H1 (cell line): ENCODE measurements at regions not wholly inside any gene's neighbourhood (a gene's known extent, or its start where the extent isn't known, plus 50 kb on each side); places are given as distances from the start of the nearest gene placed in this dataset.

Source experiments
- CTCF ChIA-PET: fragments of 300-600 bp; sonication (Branson Sonifier 250); formaldehyde crosslinking; loops from one replicate; lab custom pipeline; 2021; ENCODE audit not compliant: partially characterized antibody; lab: Charles Lee
- POLR2A ChIA-PET: fragments of 300-600 bp; sonication (Branson Sonifier 250); formaldehyde crosslinking; loops from one replicate; lab custom pipeline; 2021; ENCODE audit warnings: inconsistent platforms; ENCODE audit not compliant: partially characterized antibody; lab: Charles Lee
- DNase-seq, 2 experiments: peaks; one replicate each; pipeline versions ENCODE4 v3.0.0 to v3.0.0-alpha.2; 2010 to 2022; ENCODE audit warnings: low spot score in 2 of 2, low read depth in 1 of 2, mixed read lengths in 1 of 2
- FAIRE-seq: peaks from 2 replicates; lab custom pipeline; 2011; peaks lifted over from hg19 to GRCh38; lab: Jason Lieb, UNC
- H2AFZ ChIP-seq: 2 replicates; pipeline ENCODE4 v1.8.1; 2012; ENCODE audit warnings: low read length, inconsistent platforms
- H2AK5ac ChIP-seq: 2 replicates; pipeline ENCODE4 v1.6.1; 2013; ENCODE audit warnings: low read depth, low read length
- H2BK120ac ChIP-seq: replicated peaks from 2 replicates; pipeline ENCODE3; 2013; ENCODE audit warnings: low read depth, low read length, inconsistent platforms
- H2BK12ac ChIP-seq: 2 replicates; pipeline ENCODE4 v1.6.1; 2013; ENCODE audit warnings: low read depth, low read length
- H2BK15ac ChIP-seq: 2 replicates; pipeline ENCODE4 v1.6.1; 2013; ENCODE audit warnings: low read length
- H2BK20ac ChIP-seq: 2 replicates; pipeline ENCODE4 v1.6.1; 2013; ENCODE audit warnings: low read length
- H2BK5ac ChIP-seq: 2 replicates; pipeline ENCODE4 v1.6.1; 2013; ENCODE audit warnings: low read depth, low read length
- H3K14ac ChIP-seq: 2 replicates; pipeline ENCODE4 v1.6.1; 2013; ENCODE audit warnings: inconsistent platforms; ENCODE audit not compliant: insufficient read length
- H3K18ac ChIP-seq: 2 replicates; pipeline ENCODE4 v1.6.1; 2013; ENCODE audit warnings: low read length; ENCODE audit errors: extremely low read depth
- H3K23ac ChIP-seq: 2 replicates; pipeline ENCODE4 v1.6.1; 2013; ENCODE audit warnings: inconsistent platforms; ENCODE audit not compliant: insufficient read length
- H3K23me2 ChIP-seq: 2 replicates; pipeline ENCODE4 v1.6.1; 2013; ENCODE audit warnings: low read depth, low read length
- H3K27ac ChIP-seq: 2 replicates; pipeline ENCODE4 v1.6.1; 2011; ENCODE audit warnings: low read depth, low read length, inconsistent platforms
- H3K27me3 ChIP-seq, 4 experiments: replicated peaks in 1 of 4; 1 replicate in 1 of 4; 2 replicates in 3 of 4; pipeline versions ENCODE4 v1.6.1 to v1.8.1; 2011 to 2013; ENCODE audit warnings: low read length in 3 of 4, mild to moderate bottlenecking in 3 of 4, inconsistent platforms in 2 of 4, mixed read lengths in 2 of 4, moderate library complexity in 1 of 4; ENCODE audit not compliant: control insufficient read depth in 3 of 4, insufficient read depth in 3 of 4; ENCODE audit errors: extremely low read depth in 1 of 4
- H3K36me3 ChIP-seq, 4 experiments: 2 replicates each; pipeline versions ENCODE4 v1.6.1 to v1.8.1; 2011 to 2013; ENCODE audit warnings: mild to moderate bottlenecking in 4 of 4, low read length in 3 of 4, moderate library complexity in 2 of 4, control low read depth in 1 of 4, inconsistent platforms in 1 of 4; ENCODE audit not compliant: insufficient read depth in 4 of 4, control insufficient read depth in 2 of 4
- H3K4ac ChIP-seq: replicated peaks from 2 replicates; pipeline ENCODE3; 2013; ENCODE audit warnings: low read length, low read depth, mixed read lengths, inconsistent platforms; ENCODE audit not compliant: insufficient read length
- H3K4me1 ChIP-seq, 4 experiments: replicated peaks in 1 of 4; 1 replicate in 1 of 4; 2 replicates in 3 of 4; pipeline versions ENCODE4 v1.6.1 to v1.8.1; 2011 to 2013; ENCODE audit warnings: low read length in 3 of 4, inconsistent platforms in 2 of 4, mixed read lengths in 1 of 4; ENCODE audit not compliant: insufficient read depth in 4 of 4, control insufficient read depth in 3 of 4
- H3K4me2 ChIP-seq, 2 experiments: 2 replicates each; pipeline versions ENCODE4 v1.6.1 to v1.8.1; 2011 to 2013; ENCODE audit warnings: low read depth in 2 of 2, low read length in 2 of 2, control low read depth in 1 of 2, inconsistent platforms in 1 of 2, mild to moderate bottlenecking in 1 of 2; ENCODE audit not compliant: insufficient read depth in 1 of 2
- H3K4me3 ChIP-seq, 4 experiments: fragments of 200-600, 300-600 bp in 1 of 4; sonication (generic), shearing (Covaris generic), sonication (Bioruptor Twin) in 1 of 4; 2 replicates each; pipeline versions ENCODE4 v1.5.1 to v1.8.1; 2011 to 2016; ENCODE audit warnings: low read length in 4 of 4, low read depth in 3 of 4, control low read depth in 2 of 4, inconsistent platforms in 2 of 4, mild to moderate bottlenecking in 2 of 4, mixed read lengths in 1 of 4, moderate library complexity in 1 of 4; ENCODE audit not compliant: insufficient read depth in 2 of 4; ENCODE audit errors: extremely low read depth in 1 of 4
- H3K56ac ChIP-seq: replicated peaks from 2 replicates; pipeline ENCODE3; 2013; ENCODE audit warnings: low read depth, mild to moderate bottlenecking, mixed read lengths, low read length, inconsistent platforms; ENCODE audit not compliant: insufficient read length
- H3K79me1 ChIP-seq: 2 replicates; pipeline ENCODE4 v1.6.1; 2013; ENCODE audit warnings: low read depth, low read length, control low read depth
- H3K79me2 ChIP-seq, 2 experiments: 2 replicates each; pipeline versions ENCODE4 v1.6.1 to v1.8.1; 2012 to 2013; ENCODE audit warnings: low read length in 2 of 2, mild to moderate bottlenecking in 2 of 2, inconsistent platforms in 1 of 2; ENCODE audit not compliant: insufficient read depth in 2 of 2, control insufficient read depth in 1 of 2
- H3K9ac ChIP-seq, 4 experiments: replicated peaks in 1 of 4; 1 replicate in 1 of 4; 2 replicates in 3 of 4; pipeline versions ENCODE4 v1.6.1 to v1.8.1; 2011 to 2013; ENCODE audit warnings: low read depth in 3 of 4, low read length in 3 of 4, control low read depth in 2 of 4, mild to moderate bottlenecking in 2 of 4, moderate library complexity in 2 of 4, inconsistent platforms in 1 of 4; ENCODE audit errors: extremely low read depth in 1 of 4
- H3K9me3 ChIP-seq, 2 experiments: 2 replicates each; pipeline versions ENCODE4 v1.6.1 to v1.8.1; 2012 to 2013; ENCODE audit warnings: mild to moderate bottlenecking in 2 of 2, moderate library complexity in 2 of 2, control low read depth in 1 of 2, inconsistent platforms in 1 of 2, low read depth in 1 of 2, low read length in 1 of 2, mixed read lengths in 1 of 2; ENCODE audit not compliant: insufficient read depth in 2 of 2
- H4K20me1 ChIP-seq, 2 experiments: replicated peaks in 1 of 2; 2 replicates each; pipeline versions ENCODE3 to v1.8.1; 2011 to 2013; ENCODE audit warnings: inconsistent platforms in 2 of 2, low read length in 2 of 2, mild to moderate bottlenecking in 1 of 2; ENCODE audit not compliant: insufficient read depth in 2 of 2, control insufficient read depth in 1 of 2
- H4K5ac ChIP-seq: 2 replicates; pipeline ENCODE4 v1.6.1; 2013; ENCODE audit warnings: low read length, low read depth, mixed read lengths, inconsistent platforms; ENCODE audit not compliant: insufficient read length
- H4K8ac ChIP-seq: 2 replicates; pipeline ENCODE4 v1.8.0; 2013; ENCODE audit warnings: mild to moderate bottlenecking, moderate library complexity, low read length, inconsistent platforms; ENCODE audit not compliant: insufficient read depth; ENCODE audit errors: extremely low read depth
- H4K91ac ChIP-seq: replicated peaks from 2 replicates; pipeline ENCODE3; 2013; ENCODE audit warnings: low read length, mixed read lengths, inconsistent platforms; ENCODE audit not compliant: insufficient read length
- ASH2L ChIP-seq: fragments of 200-600, 300-600 bp; sonication (generic); IDR thresholded peaks from one replicate; pipeline ENCODE4 v1.7.1; 2017; ENCODE audit warnings: low read length
- SAP30 ChIP-seq: fragments of 300-600 bp; sonication (generic); IDR thresholded peaks from 2 replicates; pipeline ENCODE4 v1.7.1; 2012; ENCODE audit warnings: low read length, moderate library complexity, mild to moderate bottlenecking, inconsistent platforms; ENCODE audit not compliant: insufficient read depth, insufficient replicate concordance
- SP1 ChIP-seq: IDR thresholded peaks from 2 replicates; pipeline ENCODE4 v1.6.1; 2011; ENCODE audit warnings: low read depth, low read length
- WGBS, 2 experiments: shearing (Covaris generic) in 1 of 2; methylation state at CpG; one replicate each; pipeline versions ENCODE4 v1.1.6 to v1.1.7; 2013 to 2015; ENCODE audit warnings: low lambda C conversion rate in 2 of 2, mixed read lengths in 2 of 2, inconsistent platforms in 1 of 2, low coverage in 1 of 2, missing lambda C conversion rate in 1 of 2; ENCODE audit not compliant: insufficient replicate concordance in 2 of 2, insufficient coverage in 1 of 2, insufficient read length in 1 of 2; ENCODE audit errors: extremely low coverage in 1 of 2, missing lambda C conversion rate in 1 of 2; 5-methylcytosine and 5-hydroxymethylcytosine counted together

DNA sequence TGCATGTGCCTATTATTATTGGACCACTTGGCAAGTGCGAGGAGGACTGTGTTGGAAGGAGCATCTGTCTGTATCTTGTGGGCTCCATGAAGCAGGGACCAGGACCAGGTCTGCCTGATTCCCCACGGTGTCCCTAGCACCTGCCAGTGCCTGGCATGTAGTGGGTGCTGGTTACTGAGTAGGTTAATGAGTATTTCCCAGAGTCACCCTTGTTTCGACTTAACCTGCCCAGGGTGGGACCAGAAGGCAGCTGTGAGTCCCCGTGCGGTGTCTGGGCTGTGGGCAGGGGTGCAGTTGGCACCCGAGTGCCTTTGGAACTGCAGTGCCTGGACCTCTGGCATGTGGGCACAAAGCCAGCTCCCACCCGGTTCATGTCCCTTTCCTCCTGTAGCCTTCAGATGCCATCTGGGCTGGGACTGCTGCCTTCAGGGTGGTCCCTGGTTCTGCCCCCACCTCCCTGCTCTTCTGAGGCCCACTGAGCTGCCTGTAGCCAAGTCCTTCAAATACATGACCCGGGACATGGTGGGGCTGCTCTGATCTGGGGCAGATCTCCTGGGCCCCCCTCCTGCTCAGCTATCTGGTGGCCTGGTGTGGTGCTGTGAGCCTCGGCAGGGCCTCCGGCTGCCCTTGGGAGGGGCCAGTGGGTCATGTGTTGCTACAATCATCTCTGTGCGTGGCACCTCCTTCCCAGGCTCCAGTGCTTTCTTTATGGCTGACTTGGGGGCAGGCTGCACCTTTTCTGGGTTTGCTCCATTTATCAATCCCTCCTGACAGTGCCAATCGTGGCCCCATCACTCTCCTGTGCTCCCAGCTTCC, 53.0 kb upstream of the SORCS2 start:
- Histone ChIP-seq H3K27me3 (no peaks in the 10 kb centered on the region), H2BK15ac (0 out of 2 replicates have a peak overlapping the region, but pooled peaks have one; percentile 46), H4K20me1 (no peaks in the 10 kb centered on the region), H3K36me3 (no peaks in the 10 kb centered on the region), H3K9me3 (no peaks in the 10 kb centered on the region), H3K23me2 (no peaks in the 10 kb centered on the region), H3K4me3 (no peak overlapping the region), H2BK5ac (no peak overlapping the region), H4K91ac (no peak overlapping the region), H2BK120ac (no peak overlapping the region), H4K5ac (no peak overlapping the region), H3K4me1 (peaks cover 0 to 7% (median 4%) of the 10 kb centered on the region in 4 experiments; a peak in 6 of 7 replicates), H3K23ac (no peak overlapping the region), H3K4ac (no peak overlapping the region), H3K14ac (no peak overlapping the region), H4K8ac (no peak overlapping the region), H3K4me2 (no peak overlapping the region), H3K27ac (no peak overlapping the region), H2BK12ac (no peak overlapping the region), H3K18ac (no peak overlapping the region), H3K9ac (no peak overlapping the region), H2AFZ (no peak overlapping the region), H3K79me1 (no peaks in the 10 kb centered on the region), H2BK20ac (no peak overlapping the region), H3K56ac (no peak overlapping the region), H3K79me2 (no peaks in the 10 kb centered on the region), H2AK5ac (no peak overlapping the region)
- POLR2A ChIA-PET = no interaction called here
- TF ChIP-seq ASH2L (no peak), SAP30 (no peak), SP1 (no peak)
- CTCF ChIA-PET = interaction anchor here (0.9 to 1.7 kb wide), 6 partner anchors 8 to 43 kb away, joined by 3 to 9 read pairs (median 4); no protein-coding TSS in a partner anchor
- FAIRE-seq = no peak
- DNase-seq = no peak
- WGBS, 2 experiments = 90% methylated on average over 12 of the region's 12 CpGs; no CpG with 5 or more reads in 1 of the 2 experiments
